ENCODE measurements at regions not wholly inside any gene's neighbourhood (a gene's known extent, or its start where the extent isn't known, plus 50 kb on each side); places are given as distances from the start of the nearest gene placed in this dataset.

DNA sequence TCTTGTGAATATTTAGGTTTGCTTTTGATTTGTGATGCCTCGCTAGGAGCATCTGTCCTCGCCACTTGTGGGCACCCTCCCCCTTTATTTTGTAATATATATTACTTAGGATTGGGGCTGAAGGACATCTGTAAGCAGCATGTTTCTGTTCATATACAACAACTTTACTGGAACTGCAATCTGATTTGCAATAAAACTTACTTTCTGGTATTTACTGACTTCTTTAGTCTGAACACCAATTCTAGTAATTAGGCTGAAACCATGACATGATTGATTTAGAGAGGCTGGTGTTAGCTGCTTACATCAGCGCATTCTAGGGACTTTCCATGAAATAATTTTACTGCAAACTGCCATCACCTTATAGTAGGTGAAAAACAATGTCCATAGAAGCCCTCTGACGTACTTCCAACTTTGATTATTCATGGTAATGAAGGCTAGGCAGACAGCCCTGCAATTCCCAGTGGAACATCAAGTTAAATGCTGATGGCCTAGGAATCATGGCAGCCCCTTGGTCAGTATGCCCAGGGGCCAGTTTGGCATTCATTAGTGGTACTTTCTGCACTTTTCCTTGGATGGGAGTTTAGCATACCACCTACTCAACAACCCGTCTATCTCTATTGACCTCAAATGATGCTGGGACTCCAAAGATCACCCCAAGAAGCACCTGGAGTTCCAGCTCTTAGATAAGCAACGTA is 132.9 kb upstream of the MCHR2 start:
- TF ChIP-seq, protein P1, sequence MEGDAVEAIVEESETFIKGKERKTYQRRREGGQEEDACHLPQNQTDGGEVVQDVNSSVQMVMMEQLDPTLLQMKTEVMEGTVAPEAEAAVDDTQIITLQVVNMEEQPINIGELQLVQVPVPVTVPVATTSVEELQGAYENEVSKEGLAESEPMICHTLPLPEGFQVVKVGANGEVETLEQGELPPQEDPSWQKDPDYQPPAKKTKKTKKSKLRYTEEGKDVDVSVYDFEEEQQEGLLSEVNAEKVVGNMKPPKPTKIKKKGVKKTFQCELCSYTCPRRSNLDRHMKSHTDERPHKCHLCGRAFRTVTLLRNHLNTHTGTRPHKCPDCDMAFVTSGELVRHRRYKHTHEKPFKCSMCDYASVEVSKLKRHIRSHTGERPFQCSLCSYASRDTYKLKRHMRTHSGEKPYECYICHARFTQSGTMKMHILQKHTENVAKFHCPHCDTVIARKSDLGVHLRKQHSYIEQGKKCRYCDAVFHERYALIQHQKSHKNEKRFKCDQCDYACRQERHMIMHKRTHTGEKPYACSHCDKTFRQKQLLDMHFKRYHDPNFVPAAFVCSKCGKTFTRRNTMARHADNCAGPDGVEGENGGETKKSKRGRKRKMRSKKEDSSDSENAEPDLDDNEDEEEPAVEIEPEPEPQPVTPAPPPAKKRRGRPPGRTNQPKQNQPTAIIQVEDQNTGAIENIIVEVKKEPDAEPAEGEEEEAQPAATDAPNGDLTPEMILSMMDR (IDR thresholded peaks at IDR 0.05; ENCODE audit: low read depth, low read length): no peak
- no peak for TF ChIP-seq POLR2A (IDR thresholded peaks at IDR 0.05; ENCODE audit: extremely low read depth, insufficient read length)
- TF ChIP-seq, protein P2, sequence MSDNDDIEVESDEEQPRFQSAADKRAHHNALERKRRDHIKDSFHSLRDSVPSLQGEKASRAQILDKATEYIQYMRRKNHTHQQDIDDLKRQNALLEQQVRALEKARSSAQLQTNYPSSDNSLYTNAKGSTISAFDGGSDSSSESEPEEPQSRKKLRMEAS (IDR thresholded peaks at IDR 0.05; ENCODE audit: low read depth, low read length): no peak

Measured in NB4 (cell line).